GM12801 (cell line): ENCODE measurements at regions not wholly inside any gene's neighbourhood (a gene's known extent, or its start where the extent isn't known, plus 50 kb on each side); places are given as distances from the start of the nearest gene placed in this dataset.

Experiments used
- CTCF ChIP-seq: IDR thresholded peaks from one replicate; pipeline ENCODE4 v1.5.1; 2011; ENCODE audit warnings: control low read depth; ENCODE audit not compliant: insufficient read length; ENCODE audit errors: extremely low read depth

- no peak for TF ChIP-seq CTCF
These were observed 66.9 kb upstream of the THBS1 start for GRCh38 chr15:39513936-39514335.

GRCh38 chr15:39514933-39515332, 65.9 kb upstream of the THBS1 start:
- TF ChIP-seq CTCF: no peak

- TF ChIP-seq CTCF: no peak
These were observed 65.1 kb upstream of the THBS1 start for GRCh38 chr15:39515765-39516164.

- TF ChIP-seq CTCF: no peak
These were observed 63.6 kb upstream of the THBS1 start for GRCh38 chr15:39517122-39517855.

GRCh38 chr15:39529457-39529856, 51.4 kb upstream of the THBS1 start:
- no peak for TF ChIP-seq CTCF

- no peak for TF ChIP-seq CTCF
These were observed 50.2 kb upstream of the THBS1 start for GRCh38 chr15:39530480-39531342.
